ENCODE measurements at regions not wholly inside any gene's neighbourhood (a gene's known extent, or its start where the extent isn't known, plus 50 kb on each side); places are given as distances from the start of the nearest gene placed in this dataset.

DNA sequence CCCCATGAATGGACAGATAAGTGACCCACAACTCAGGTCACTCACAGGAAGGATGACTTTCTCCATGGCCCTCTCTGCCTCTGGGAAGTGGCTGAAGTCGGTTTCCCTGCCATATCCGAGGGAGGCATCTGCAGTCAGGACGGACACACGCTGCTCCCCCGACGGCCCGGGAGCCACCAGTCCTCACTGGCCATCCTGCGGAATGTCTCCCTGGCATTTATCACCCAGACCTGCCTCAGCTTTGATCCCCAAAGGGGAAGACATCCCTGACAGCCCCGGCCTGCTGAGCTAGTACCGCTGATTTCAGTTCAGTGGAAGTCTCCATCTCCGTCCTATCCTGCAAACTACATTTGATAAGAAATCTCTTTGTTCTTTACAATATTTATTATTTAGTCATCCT is 339.5 kb upstream of the MKI67 start:
- peaks cover 4% of the 10 kb centered on the region for H3K27me3 Mint-ChIP-seq
- no peak for ATAC-seq (replicated peaks)
- no peak overlapping the region for H3K27ac Mint-ChIP-seq
- H3K4me3 Mint-ChIP-seq: no peak overlapping the region
- H3K4me1 Mint-ChIP-seq: no peaks in the 10 kb centered on the region
- peaks cover 8% of the 10 kb centered on the region for H3K9me3 Mint-ChIP-seq
- no peaks in the 10 kb centered on the region for H3K36me3 Mint-ChIP-seq (ENCODE audit: low read depth)

DNA sequence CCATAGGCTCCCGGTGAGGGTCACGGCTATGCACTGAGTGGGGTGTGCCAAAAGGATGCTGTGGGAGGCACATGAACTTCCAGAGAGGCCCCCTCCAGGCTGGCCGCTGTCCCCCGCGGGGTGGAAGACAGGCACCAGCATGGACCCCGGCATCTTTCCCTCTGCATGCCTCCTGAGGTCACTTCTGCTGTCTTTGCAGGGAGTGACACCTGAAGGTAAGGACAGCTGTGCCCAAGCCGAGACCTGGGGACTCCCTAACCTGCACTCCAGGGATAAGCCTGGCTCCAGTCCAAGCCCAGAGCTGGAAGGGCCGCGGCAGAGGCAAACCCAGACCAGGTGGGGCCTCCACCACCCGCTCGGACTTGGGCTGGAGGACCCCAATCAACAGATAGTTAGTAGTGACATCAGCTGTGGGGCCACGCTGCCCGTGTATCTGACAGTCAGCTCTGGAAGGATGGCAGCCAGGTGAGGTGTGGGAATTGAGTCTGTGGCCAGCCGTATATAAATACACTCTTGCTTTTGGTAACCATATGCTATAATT is 340.7 kb upstream of the MKI67 start:
- ATAC-seq (replicated peaks): no peak
- peaks cover 4% of the 10 kb centered on the region for H3K27me3 Mint-ChIP-seq
- H3K36me3 Mint-ChIP-seq (ENCODE audit: low read depth): no peaks in the 10 kb centered on the region
- H3K27ac Mint-ChIP-seq: no peak overlapping the region
- no peaks in the 10 kb centered on the region for H3K4me1 Mint-ChIP-seq
- H3K4me3 Mint-ChIP-seq: no peak overlapping the region
- peaks cover 8% of the 10 kb centered on the region for H3K9me3 Mint-ChIP-seq

DNA sequence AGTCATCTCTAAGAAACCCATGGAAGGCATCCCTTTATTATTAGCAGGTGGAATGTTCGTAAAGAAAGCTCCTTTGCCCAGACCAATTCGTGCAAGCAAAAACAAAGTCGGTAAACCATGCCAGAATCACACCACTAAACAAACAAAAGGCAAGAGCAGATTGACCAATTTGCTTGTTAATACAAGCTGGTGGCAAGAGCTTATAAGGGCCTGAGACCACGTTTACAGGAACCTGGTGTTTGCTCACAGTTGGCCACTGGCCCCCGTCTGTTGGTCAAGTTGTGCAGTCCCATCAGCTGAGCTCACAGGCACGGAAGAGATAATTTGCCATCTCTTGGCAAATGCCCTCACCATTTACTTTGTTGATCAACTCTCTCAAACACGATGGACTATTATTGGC is 342.2 kb upstream of the MKI67 start:
- H3K27ac Mint-ChIP-seq: no peak overlapping the region
- H3K4me1 Mint-ChIP-seq: no peaks in the 10 kb centered on the region
- no peaks in the 10 kb centered on the region for H3K36me3 Mint-ChIP-seq (ENCODE audit: low read depth)

DNA sequence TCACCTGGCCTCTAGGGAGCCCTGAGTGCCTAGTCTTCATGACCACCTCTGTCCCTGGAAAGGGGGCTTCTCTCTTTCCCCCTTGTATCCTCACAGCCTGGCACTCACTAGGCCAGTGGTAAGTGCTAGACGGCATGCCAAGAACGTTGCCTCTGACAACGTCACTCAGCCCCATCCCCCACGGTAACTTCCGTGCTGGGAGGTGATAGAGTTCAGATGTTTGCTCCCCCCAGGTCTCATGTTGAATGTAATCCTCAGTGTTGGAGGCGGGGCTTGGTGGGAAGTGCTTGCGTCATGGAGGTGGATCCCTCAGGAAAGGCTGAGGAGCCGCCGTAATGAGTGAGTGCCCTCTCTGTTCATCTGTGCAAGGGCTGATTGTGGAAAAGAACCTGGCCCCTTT is 343.3 kb upstream of the MKI67 start:
- no peak overlapping the region for H3K27ac Mint-ChIP-seq
- no peak for ATAC-seq (replicated peaks)
- peaks cover 2% of the 10 kb centered on the region for H3K9me3 Mint-ChIP-seq
- no peaks in the 10 kb centered on the region for H3K36me3 Mint-ChIP-seq (ENCODE audit: low read depth)
- no peak overlapping the region for H3K4me3 Mint-ChIP-seq
- no peaks in the 10 kb centered on the region for H3K4me1 Mint-ChIP-seq
- peaks cover 4% of the 10 kb centered on the region for H3K27me3 Mint-ChIP-seq

More for the DNA sequence above, 342.2 kb upstream of the MKI67 start:
- peaks cover 4% of the 10 kb centered on the region for H3K9me3 Mint-ChIP-seq
- H3K4me3 Mint-ChIP-seq: no peak overlapping the region
- ATAC-seq (replicated peaks): no peak
- peaks cover 4% of the 10 kb centered on the region for H3K27me3 Mint-ChIP-seq

DNA sequence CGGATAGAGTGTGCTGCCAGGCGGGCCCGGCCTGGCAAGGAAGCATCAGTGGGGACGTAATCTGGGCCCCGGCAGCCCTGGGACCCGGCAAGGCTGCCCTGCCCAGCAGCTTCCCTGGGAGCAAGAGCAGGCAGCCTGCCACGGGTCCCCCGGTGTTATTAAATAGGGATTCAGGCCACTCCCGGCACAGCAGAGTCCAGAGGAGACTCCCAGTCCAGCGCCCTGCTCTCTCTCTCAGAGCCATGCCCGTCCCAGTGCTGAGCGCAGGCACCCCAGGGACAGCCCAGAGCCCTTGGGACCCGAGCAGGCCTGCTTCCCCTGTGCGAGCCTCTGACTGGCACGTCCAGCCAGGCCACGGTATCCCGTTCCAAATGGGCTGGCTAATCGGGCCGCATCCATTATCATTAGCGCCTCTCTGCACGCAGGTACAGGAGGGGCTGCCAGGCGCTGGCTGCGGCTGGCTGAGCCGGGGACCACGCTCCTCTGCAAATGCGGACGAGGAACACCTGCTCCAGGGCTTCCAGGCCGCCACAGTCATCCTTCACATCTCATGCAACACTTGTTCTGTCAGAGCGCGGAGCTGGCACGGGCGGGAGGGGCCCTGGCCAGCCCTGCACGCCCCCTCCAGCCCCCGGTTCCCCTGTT is 344.2 kb upstream of the MKI67 start:
- Mint-ChIP-seq H3K9me3 (no peaks in the 10 kb centered on the region), H3K4me3 (no peak overlapping the region), H3K27ac (no peak overlapping the region), H3K4me1 (no peaks in the 10 kb centered on the region), H3K36me3 (ENCODE audit: low read depth) (no peaks in the 10 kb centered on the region), H3K27me3 (peaks cover 4% of the 10 kb centered on the region)
- ATAC-seq (replicated peaks): no peak

DNA sequence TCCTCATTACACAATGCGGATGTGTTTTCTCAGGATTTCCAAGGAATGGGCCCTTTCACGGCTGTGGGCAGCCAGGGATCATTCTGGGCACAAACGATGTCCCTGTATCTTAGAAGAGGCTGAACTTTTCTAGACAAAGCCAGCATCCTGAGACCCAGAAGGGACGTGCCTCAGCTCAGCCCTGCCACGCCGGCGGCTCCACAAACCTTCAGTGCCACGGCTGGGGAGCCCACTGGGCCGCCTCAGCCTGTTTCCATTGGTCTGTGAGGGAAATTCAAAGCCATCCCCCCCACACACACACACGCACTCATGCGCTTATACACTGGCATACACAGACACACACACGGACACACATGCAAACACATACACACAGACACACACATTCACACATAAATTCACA is 344.9 kb upstream of the MKI67 start:
- Mint-ChIP-seq H3K27ac (no peak overlapping the region), H3K27me3 (peaks cover 1% of the 10 kb centered on the region), H3K36me3 (ENCODE audit: low read depth) (no peaks in the 10 kb centered on the region), H3K4me3 (no peak overlapping the region), H3K9me3 (no peaks in the 10 kb centered on the region), H3K4me1 (no peaks in the 10 kb centered on the region)
- ATAC-seq (replicated peaks): no peak

DNA sequence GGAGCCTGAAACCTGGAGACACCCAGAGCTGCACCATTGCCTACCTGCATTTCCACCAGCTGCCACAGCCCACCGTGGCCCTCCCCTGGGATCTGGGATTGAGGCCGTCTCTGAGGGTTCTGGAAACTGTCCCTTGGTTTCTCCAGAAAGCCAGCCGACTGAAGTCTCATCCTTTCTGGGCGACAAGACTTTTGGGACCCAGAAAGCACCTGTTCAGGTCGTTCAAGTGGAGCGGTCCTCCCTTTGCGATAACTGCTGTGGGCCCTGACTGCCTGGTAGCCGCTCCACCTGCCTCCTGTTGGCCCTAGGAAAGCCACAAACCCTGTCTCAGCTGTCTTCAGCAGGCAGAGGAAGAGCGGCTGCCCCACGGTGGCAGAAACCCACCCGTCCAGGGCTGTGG is 346.0 kb upstream of the MKI67 start:
- no peak for ATAC-seq (replicated peaks)
- no peaks in the 10 kb centered on the region for H3K36me3 Mint-ChIP-seq (ENCODE audit: low read depth)
- H3K27ac Mint-ChIP-seq: no peak overlapping the region
- no peak overlapping the region for H3K4me3 Mint-ChIP-seq
- H3K4me1 Mint-ChIP-seq: no peaks in the 10 kb centered on the region
- H3K27me3 Mint-ChIP-seq: no peaks in the 10 kb centered on the region
- H3K9me3 Mint-ChIP-seq: no peaks in the 10 kb centered on the region

DNA sequence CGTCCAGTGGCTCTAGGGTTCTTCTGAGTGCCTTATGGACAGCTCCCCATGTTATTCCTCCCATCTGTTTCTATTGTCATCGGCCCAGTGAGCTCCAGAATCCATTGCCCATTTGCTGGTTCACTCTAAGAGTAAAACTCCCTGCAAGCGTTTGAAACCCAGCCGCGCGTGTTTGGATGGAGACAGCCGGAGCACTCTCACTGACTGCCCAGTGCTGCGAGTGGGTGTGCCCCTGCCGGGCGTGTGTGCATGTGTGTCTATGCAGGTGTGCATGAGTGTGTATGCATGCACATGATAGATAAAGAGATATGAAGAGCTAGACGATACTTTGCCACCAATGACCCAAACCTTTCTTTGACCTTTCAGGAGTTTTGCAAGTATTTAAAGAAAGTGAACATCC is 347.2 kb upstream of the MKI67 start:
- H3K27ac Mint-ChIP-seq: no peak overlapping the region
- H3K4me3 Mint-ChIP-seq: no peak overlapping the region
- no peak for ATAC-seq (replicated peaks)
- no peaks in the 10 kb centered on the region for H3K4me1 Mint-ChIP-seq
- no peaks in the 10 kb centered on the region for H3K36me3 Mint-ChIP-seq (ENCODE audit: low read depth)
- no peaks in the 10 kb centered on the region for H3K27me3 Mint-ChIP-seq
- H3K9me3 Mint-ChIP-seq: no peaks in the 10 kb centered on the region

DNA sequence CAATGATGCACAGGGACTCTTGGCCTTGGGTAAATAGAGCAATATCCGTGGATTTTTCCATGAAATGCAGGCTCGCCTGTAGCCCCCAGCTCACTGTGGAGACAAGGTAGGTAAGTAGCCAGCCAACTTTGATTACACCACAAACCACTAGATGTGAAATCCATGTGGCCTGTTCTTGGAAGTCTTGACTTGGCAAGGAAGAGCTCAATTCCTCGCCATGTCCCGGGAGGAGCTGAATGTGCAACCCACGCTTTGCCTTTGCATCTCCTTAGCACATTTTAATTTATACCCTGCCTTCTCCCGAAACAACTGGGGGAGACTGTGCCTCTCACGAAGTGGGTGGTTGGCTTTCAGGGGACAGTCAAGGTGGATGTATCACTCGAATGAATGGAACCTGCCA is 347.7 kb upstream of the MKI67 start:
- no peak overlapping the region for H3K27ac Mint-ChIP-seq
- H3K27me3 Mint-ChIP-seq: no peaks in the 10 kb centered on the region
- ATAC-seq (replicated peaks): no peak
- no peaks in the 10 kb centered on the region for H3K4me1 Mint-ChIP-seq
- H3K36me3 Mint-ChIP-seq (ENCODE audit: low read depth): no peaks in the 10 kb centered on the region
- H3K4me3 Mint-ChIP-seq: no peak overlapping the region
- H3K9me3 Mint-ChIP-seq: no peaks in the 10 kb centered on the region

DNA sequence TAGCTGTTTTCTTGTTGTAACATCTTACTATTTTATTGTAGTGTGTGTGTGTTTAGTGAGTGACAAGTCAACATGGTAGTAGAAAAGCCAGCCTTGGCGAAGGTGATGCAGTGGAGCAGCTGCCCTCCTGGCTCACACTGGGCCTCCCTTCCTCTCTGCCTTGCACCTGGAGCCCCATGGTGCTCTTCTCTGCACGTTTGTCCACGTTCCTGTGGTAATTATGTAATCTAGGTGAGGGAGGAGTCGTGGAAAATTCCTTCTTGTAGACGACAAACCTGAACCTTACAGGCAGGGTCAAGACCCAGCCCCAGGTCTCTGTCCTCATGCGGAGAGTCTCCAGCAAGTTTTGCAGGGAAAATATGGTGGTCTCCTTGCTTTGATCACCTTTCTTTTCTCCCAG is 348.3 kb upstream of the MKI67 start:
- Mint-ChIP-seq H3K4me1 (no peaks in the 10 kb centered on the region), H3K4me3 (no peak overlapping the region), H3K27me3 (no peaks in the 10 kb centered on the region), H3K9me3 (no peaks in the 10 kb centered on the region), H3K27ac (no peak overlapping the region), H3K36me3 (ENCODE audit: low read depth) (no peaks in the 10 kb centered on the region)
- no peak for ATAC-seq (replicated peaks)

DNA sequence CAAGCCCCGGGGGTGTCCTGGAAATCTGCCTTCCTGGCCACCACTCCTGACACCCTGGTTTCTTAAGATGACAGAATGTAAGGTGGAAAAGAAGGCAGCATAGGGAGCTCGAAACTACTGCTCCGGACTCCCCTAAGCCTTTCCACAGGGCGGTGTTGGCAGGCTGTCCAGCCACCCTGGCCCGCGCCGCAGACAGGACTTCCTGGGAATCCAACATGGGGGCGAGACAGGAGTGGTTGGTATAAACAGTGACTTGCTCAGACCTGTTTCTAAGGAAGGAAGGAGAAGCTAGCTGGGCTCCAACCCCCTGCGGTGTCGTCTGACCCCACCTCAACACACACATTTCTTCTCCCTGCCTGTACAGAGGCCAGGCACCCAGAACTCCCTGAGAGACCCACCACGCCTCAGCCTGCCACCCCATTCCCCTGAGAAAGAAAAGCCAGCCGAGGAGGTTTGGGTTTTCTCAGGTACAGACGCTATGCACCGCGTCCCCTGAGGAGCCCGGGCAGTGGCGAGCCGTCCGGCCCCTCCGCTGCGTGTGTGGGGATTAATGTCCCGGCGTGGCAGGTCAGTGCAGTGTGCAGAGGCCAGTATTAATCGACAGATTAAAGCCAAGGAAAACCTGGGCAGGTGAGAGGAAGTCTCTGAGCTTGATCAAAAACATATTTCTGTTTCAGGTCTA is 349.6 kb upstream of the MKI67 start:
- Mint-ChIP-seq H3K9me3 (no peaks in the 10 kb centered on the region), H3K4me1 (no peaks in the 10 kb centered on the region), H3K36me3 (ENCODE audit: low read depth) (no peaks in the 10 kb centered on the region), H3K4me3 (no peak overlapping the region), H3K27ac (no peak overlapping the region), H3K27me3 (no peaks in the 10 kb centered on the region)
- ATAC-seq (replicated peaks): no peak

DNA sequence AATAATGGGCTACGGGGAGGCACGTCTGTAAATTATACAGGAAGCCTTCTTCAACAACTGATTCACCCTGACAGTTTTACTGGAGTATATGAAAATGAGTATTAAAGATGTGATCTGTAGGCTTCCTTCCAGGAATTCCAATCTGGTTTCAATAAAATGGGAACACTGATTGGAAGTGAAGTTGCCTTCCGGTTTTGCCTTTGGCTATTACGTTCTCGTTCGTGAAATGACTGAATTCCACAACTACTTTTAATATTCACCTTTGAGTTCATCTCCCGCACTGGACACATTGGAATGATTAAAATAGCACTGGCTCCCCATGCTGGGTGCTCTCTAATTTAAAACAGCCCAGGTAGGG is 350.1 kb upstream of the MKI67 start:
- H3K9me3 Mint-ChIP-seq: no peaks in the 10 kb centered on the region
- H3K4me3 Mint-ChIP-seq: no peak overlapping the region
- H3K27me3 Mint-ChIP-seq: no peaks in the 10 kb centered on the region
- H3K27ac Mint-ChIP-seq: no peak overlapping the region
- no peaks in the 10 kb centered on the region for H3K4me1 Mint-ChIP-seq
- ATAC-seq (replicated peaks): no peak
- H3K36me3 Mint-ChIP-seq (ENCODE audit: low read depth): no peaks in the 10 kb centered on the region

DNA sequence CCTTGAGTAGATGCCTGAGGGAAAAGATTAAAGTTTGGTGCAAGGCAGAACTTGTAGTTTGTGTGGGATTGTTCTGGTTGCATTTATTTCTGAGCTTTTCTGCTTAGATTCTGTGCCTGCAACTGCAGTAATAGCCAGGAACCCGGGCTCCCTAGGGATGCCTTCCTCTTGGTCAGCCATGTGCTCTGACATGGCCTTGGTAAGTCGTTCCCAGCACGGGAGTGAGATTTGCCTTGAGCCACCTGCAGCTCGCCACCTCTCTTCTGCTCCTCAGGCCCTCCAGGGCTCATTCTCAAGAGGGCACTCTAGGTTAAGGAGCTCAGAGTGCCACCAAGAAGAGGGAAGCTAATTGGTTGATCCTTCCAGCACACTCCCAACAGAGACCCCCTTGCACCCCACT is 350.6 kb upstream of the MKI67 start:
- H3K27ac Mint-ChIP-seq: no peak overlapping the region
- no peak for ATAC-seq (replicated peaks)
- H3K4me1 Mint-ChIP-seq: no peaks in the 10 kb centered on the region
- no peak overlapping the region for H3K4me3 Mint-ChIP-seq
- no peaks in the 10 kb centered on the region for H3K9me3 Mint-ChIP-seq
- no peaks in the 10 kb centered on the region for H3K27me3 Mint-ChIP-seq
- no peaks in the 10 kb centered on the region for H3K36me3 Mint-ChIP-seq (ENCODE audit: low read depth)

DNA sequence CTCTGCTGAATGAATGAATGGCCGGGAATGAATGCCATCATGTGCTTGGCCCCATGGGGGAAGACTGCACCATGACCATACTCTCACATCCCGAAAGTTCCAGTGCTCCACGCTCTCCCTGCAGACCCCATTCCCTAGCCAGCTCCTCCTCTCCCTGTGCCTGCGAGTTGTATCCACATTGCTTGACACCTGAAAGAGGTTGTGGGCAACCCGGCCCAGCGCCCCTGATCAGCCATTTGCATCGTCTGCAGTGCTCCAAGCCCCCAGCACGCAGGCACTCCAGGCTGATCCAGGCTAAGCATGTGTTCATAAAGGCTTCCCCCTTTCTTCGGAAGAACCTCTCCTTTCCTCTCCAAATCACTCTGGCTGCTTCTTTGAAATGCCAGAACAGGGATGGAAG is 354.4 kb upstream of the MKI67 start:
- Mint-ChIP-seq H3K9me3 (no peaks in the 10 kb centered on the region), H3K27ac (no peak overlapping the region), H3K27me3 (no peaks in the 10 kb centered on the region), H3K4me3 (no peak overlapping the region), H3K36me3 (ENCODE audit: low read depth) (no peaks in the 10 kb centered on the region), H3K4me1 (no peaks in the 10 kb centered on the region)
- ATAC-seq (replicated peaks): no peak

DNA sequence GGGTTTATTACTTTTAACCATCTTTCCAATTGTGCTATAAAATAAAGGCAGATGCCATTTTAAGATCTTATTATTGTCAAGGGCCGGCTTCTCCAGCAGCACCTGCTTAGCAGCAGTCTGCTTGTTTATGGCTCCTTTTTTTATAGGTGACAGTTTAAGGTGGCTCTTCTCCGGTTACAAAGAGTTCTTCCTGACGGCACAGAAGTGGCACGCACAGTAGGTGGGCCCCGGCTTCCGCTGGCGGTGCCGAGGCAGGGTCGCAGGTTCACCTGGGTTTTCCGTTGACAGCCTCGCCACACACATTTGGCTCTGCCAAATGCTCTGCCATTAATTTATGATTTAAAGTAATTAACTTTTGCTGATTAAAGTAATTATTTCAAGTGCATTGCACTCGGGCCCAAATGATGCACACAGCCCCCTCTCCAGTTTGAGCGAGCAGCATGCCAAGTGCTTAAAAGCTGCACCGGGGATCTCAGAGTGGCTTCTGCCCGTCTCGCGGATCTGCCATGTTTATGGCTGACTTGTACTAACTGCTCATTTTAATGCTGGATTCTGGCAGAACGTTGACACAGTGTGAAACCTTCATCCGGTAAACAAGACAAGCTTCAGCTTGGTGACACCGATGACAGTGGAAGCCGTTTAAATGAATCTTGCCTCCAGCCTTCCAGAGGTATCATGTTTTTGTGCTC is 355.1 kb upstream of the MKI67 start:
- Mint-ChIP-seq H3K4me3 (no peak overlapping the region), H3K36me3 (ENCODE audit: low read depth) (no peaks in the 10 kb centered on the region), H3K27ac (no peak overlapping the region), H3K27me3 (no peaks in the 10 kb centered on the region), H3K4me1 (no peaks in the 10 kb centered on the region), H3K9me3 (no peaks in the 10 kb centered on the region)
- ATAC-seq (replicated peaks): no peak
